ENCODE measurements at regions not wholly inside any gene's neighbourhood (a gene's known extent, or its start where the extent isn't known, plus 50 kb on each side); places are given as distances from the start of the nearest gene placed in this dataset.
A peak's percentile ranks its signal among the peaks of the same experiment; 100 is the strongest.

GRCh38 chr11:45518141-45518832, 147.1 kb downstream of the CHST1 start:
- Histone ChIP-seq H3K23ac (ENCODE audit: low read depth, low read length, poor library complexity) (no peak overlapping the region), H2BK120ac (ENCODE audit: low read depth, low read length) (no peak overlapping the region), H2BK12ac (ENCODE audit: low read length) (no peak overlapping the region), H3K27ac (replicated peaks; ENCODE audit: low read length) (peak overlapping the region; percentile 9), H3K14ac (ENCODE audit: low read length) (no peak overlapping the region), H3K36me3 (replicated peaks in 1 of 2; ENCODE audit: control insufficient read depth in 2 of 2, insufficient read depth in 2 of 2, low read length in 2 of 2) (no peaks in the 10 kb centered on the region), H2BK15ac (ENCODE audit: low read length) (no peak overlapping the region), H3K27me3 (ENCODE audit: control insufficient read depth in 3 of 3, insufficient read depth in 3 of 3, low read depth in 1 of 3, low read length in 3 of 3) (peaks cover 0 to 6% (median 0%) of the 10 kb centered on the region in 3 experiments), H2AK5ac (ENCODE audit: low read depth, low read length) (no peak overlapping the region), H3K4me2 (ENCODE audit: insufficient read depth, low read length, poor library complexity, severe bottlenecking) (no peak overlapping the region), H3K79me1 (ENCODE audit: low read depth, low read length) (no peaks in the 10 kb centered on the region), H3K9ac (ENCODE audit: low read depth, low read length, poor library complexity) (no peak overlapping the region), H2BK5ac (ENCODE audit: low read length) (no peak overlapping the region), H3K4me1 (ENCODE audit: control insufficient read depth in 2 of 2, insufficient read depth in 1 of 2, low read depth in 1 of 2, low read length in 2 of 2) (peaks cover 0 to 3% of the 10 kb centered on the region in 2 donors), H2AFZ (ENCODE audit: low read length) (no peak overlapping the region), H3K9me3 (replicated peaks in 1 of 2; ENCODE audit: control insufficient read depth in 2 of 2, insufficient read depth in 1 of 2, low read depth in 1 of 2, low read length in 2 of 2) (no peaks in the 10 kb centered on the region), H3K18ac (ENCODE audit: low read length) (peak overlapping the region; percentile 69), H3K4me3 (ENCODE audit: low read length in 2 of 2) (no peak overlapping the region), H3K4ac (ENCODE audit: low read length) (no peak overlapping the region), H4K8ac (ENCODE audit: low read depth, low read length) (no peak overlapping the region), H4K91ac (ENCODE audit: low read depth, low read length, poor library complexity) (no peak overlapping the region)
- WGBS, 2 donors (ENCODE audit: extremely low coverage in 2 of 2, insufficient read length in 2 of 2, insufficient replicate concordance in 1 of 2): no CpG with 5 or more reads among the region's 22 CpGs
- peak; percentile 6 for DNase-seq (ENCODE audit: low spot score)

- Histone ChIP-seq H3K23ac (ENCODE audit: low read depth, low read length, poor library complexity) (no peak overlapping the region), H3K9me3 (replicated peaks in 1 of 2; ENCODE audit: control insufficient read depth in 2 of 2, insufficient read depth in 1 of 2, low read depth in 1 of 2, low read length in 2 of 2) (no peaks in the 10 kb centered on the region), H3K9ac (ENCODE audit: low read depth, low read length, poor library complexity) (no peak overlapping the region), H2BK15ac (ENCODE audit: low read length) (no peak overlapping the region), H2AK5ac (ENCODE audit: low read depth, low read length) (no peak overlapping the region), H4K8ac (ENCODE audit: low read depth, low read length) (no peak overlapping the region), H3K27me3 (ENCODE audit: control insufficient read depth in 3 of 3, insufficient read depth in 3 of 3, low read depth in 1 of 3, low read length in 3 of 3) (peaks cover 0 to 6% (median 0%) of the 10 kb centered on the region in 3 experiments), H3K4me3 (ENCODE audit: low read length in 2 of 2) (peak overlapping the region in 1 of 2 donors; percentile 22), H3K4me2 (ENCODE audit: insufficient read depth, low read length, poor library complexity, severe bottlenecking) (no peak overlapping the region), H3K4me1 (ENCODE audit: control insufficient read depth in 2 of 2, insufficient read depth in 1 of 2, low read depth in 1 of 2, low read length in 2 of 2) (peaks cover 0 to 3% of the 10 kb centered on the region in 2 donors), H3K14ac (ENCODE audit: low read length) (no peak overlapping the region), H3K36me3 (replicated peaks in 1 of 2; ENCODE audit: control insufficient read depth in 2 of 2, insufficient read depth in 2 of 2, low read length in 2 of 2) (no peaks in the 10 kb centered on the region), H2BK5ac (ENCODE audit: low read length) (no peak overlapping the region), H2BK120ac (ENCODE audit: low read depth, low read length) (no peak overlapping the region), H2BK12ac (ENCODE audit: low read length) (no peak overlapping the region), H3K79me1 (ENCODE audit: low read depth, low read length) (no peaks in the 10 kb centered on the region), H2AFZ (ENCODE audit: low read length) (no peak overlapping the region), H4K91ac (ENCODE audit: low read depth, low read length, poor library complexity) (no peak overlapping the region), H3K4ac (ENCODE audit: low read length) (no peak overlapping the region), H3K27ac (replicated peaks; ENCODE audit: low read length) (no peak overlapping the region), H3K18ac (ENCODE audit: low read length) (no peak overlapping the region)
- DNase-seq (ENCODE audit: low spot score): no peak
- WGBS, 2 donors (ENCODE audit: extremely low coverage in 2 of 2, insufficient read length in 2 of 2, insufficient replicate concordance in 1 of 2): no CpG with 5 or more reads among the region's 11 CpGs
Observed at GRCh38 chr11:45517171-45517770, 148.2 kb downstream of the CHST1 start.

- H3K79me1 ChIP-seq (ENCODE audit: low read depth, low read length): no peaks in the 10 kb centered on the region
- no peak overlapping the region for H3K4me3 ChIP-seq (ENCODE audit: low read length in 2 of 2)
- no peak overlapping the region for H2BK120ac ChIP-seq (ENCODE audit: low read depth, low read length)
- no peak overlapping the region for H2BK12ac ChIP-seq (ENCODE audit: low read length)
- H3K27me3 ChIP-seq (ENCODE audit: control insufficient read depth in 3 of 3, insufficient read depth in 3 of 3, low read depth in 1 of 3, low read length in 3 of 3): peaks cover 0 to 6% (median 0%) of the 10 kb centered on the region in 3 experiments
- DNase-seq (ENCODE audit: low spot score): no peak
- no peaks in the 10 kb centered on the region for H3K9me3 ChIP-seq (replicated peaks in 1 of 2; ENCODE audit: control insufficient read depth in 2 of 2, insufficient read depth in 1 of 2, low read depth in 1 of 2, low read length in 2 of 2)
- no peak overlapping the region for H4K91ac ChIP-seq (ENCODE audit: low read depth, low read length, poor library complexity)
- H2AK5ac ChIP-seq (ENCODE audit: low read depth, low read length): no peak overlapping the region
- H3K4ac ChIP-seq (ENCODE audit: low read length): no peak overlapping the region
- peak overlapping the region; percentile 12 for H3K18ac ChIP-seq (ENCODE audit: low read length)
- no peak overlapping the region for H3K9ac ChIP-seq (ENCODE audit: low read depth, low read length, poor library complexity)
- H3K36me3 ChIP-seq (replicated peaks in 1 of 2; ENCODE audit: control insufficient read depth in 2 of 2, insufficient read depth in 2 of 2, low read length in 2 of 2): no peaks in the 10 kb centered on the region
- no peak overlapping the region for H2AFZ ChIP-seq (ENCODE audit: low read length)
- H3K23ac ChIP-seq (ENCODE audit: low read depth, low read length, poor library complexity): no peak overlapping the region
- H3K27ac ChIP-seq (replicated peaks; ENCODE audit: low read length): no peak overlapping the region
- no peak overlapping the region for H2BK15ac ChIP-seq (ENCODE audit: low read length)
- peaks cover 0 to 3% of the 10 kb centered on the region in 2 donors for H3K4me1 ChIP-seq (ENCODE audit: control insufficient read depth in 2 of 2, insufficient read depth in 1 of 2, low read depth in 1 of 2, low read length in 2 of 2)
- H2BK5ac ChIP-seq (ENCODE audit: low read length): no peak overlapping the region
- H3K14ac ChIP-seq (ENCODE audit: low read length): no peak overlapping the region
- no peak overlapping the region for H3K4me2 ChIP-seq (ENCODE audit: insufficient read depth, low read length, poor library complexity, severe bottlenecking)
- no peak overlapping the region for H4K8ac ChIP-seq (ENCODE audit: low read depth, low read length)
- no CpG with 5 or more reads among the region's 8 CpGs for WGBS, 2 donors (ENCODE audit: extremely low coverage in 2 of 2, insufficient read length in 2 of 2, insufficient replicate concordance in 1 of 2)
Observed at GRCh38 chr11:45513821-45514340, 151.5 kb downstream of the CHST1 start.

GRCh38 chr11:45512471-45513148, 152.8 kb downstream of the CHST1 start:
- Histone ChIP-seq H3K14ac (ENCODE audit: low read length) (no peak overlapping the region), H2BK15ac (ENCODE audit: low read length) (no peak overlapping the region), H3K36me3 (replicated peaks in 1 of 2; ENCODE audit: control insufficient read depth in 2 of 2, insufficient read depth in 2 of 2, low read length in 2 of 2) (no peaks in the 10 kb centered on the region), H3K27ac (replicated peaks; ENCODE audit: low read length) (no peak overlapping the region), H3K27me3 (ENCODE audit: control insufficient read depth in 3 of 3, insufficient read depth in 3 of 3, low read depth in 1 of 3, low read length in 3 of 3) (peaks cover 0 to 6% (median 0%) of the 10 kb centered on the region in 3 experiments), H2AFZ (ENCODE audit: low read length) (no peak overlapping the region), H3K4me2 (ENCODE audit: insufficient read depth, low read length, poor library complexity, severe bottlenecking) (no peak overlapping the region), H2BK120ac (ENCODE audit: low read depth, low read length) (no peak overlapping the region), H2BK5ac (ENCODE audit: low read length) (no peak overlapping the region), H3K4ac (ENCODE audit: low read length) (no peak overlapping the region), H3K79me1 (ENCODE audit: low read depth, low read length) (no peaks in the 10 kb centered on the region), H3K4me3 (ENCODE audit: low read length in 2 of 2) (no peak overlapping the region), H3K23ac (ENCODE audit: low read depth, low read length, poor library complexity) (no peak overlapping the region), H3K9ac (ENCODE audit: low read depth, low read length, poor library complexity) (no peak overlapping the region), H4K91ac (ENCODE audit: low read depth, low read length, poor library complexity) (no peak overlapping the region), H3K18ac (ENCODE audit: low read length) (no peak overlapping the region), H4K8ac (ENCODE audit: low read depth, low read length) (no peak overlapping the region), H3K9me3 (replicated peaks in 1 of 2; ENCODE audit: control insufficient read depth in 2 of 2, insufficient read depth in 1 of 2, low read depth in 1 of 2, low read length in 2 of 2) (no peaks in the 10 kb centered on the region), H3K4me1 (ENCODE audit: control insufficient read depth in 2 of 2, insufficient read depth in 1 of 2, low read depth in 1 of 2, low read length in 2 of 2) (no peaks in the 10 kb centered on the region), H2AK5ac (ENCODE audit: low read depth, low read length) (no peak overlapping the region), H2BK12ac (ENCODE audit: low read length) (no peak overlapping the region)
- no peak for DNase-seq (ENCODE audit: low spot score)
- WGBS, 2 donors (ENCODE audit: extremely low coverage in 2 of 2, insufficient read length in 2 of 2, insufficient replicate concordance in 1 of 2): no CpG with 5 or more reads among the region's 3 CpGs

All from neuronal stem cell (in vitro differentiated cells).